Neural crest cell (in vitro differentiated cells): ENCODE measurements at regions not wholly inside any gene's neighbourhood (a gene's known extent, or its start where the extent isn't known, plus 50 kb on each side); places are given as distances from the start of the nearest gene placed in this dataset.
"Not testable (repeated sequence)": the region's sequence is repeated elsewhere in the genome, so short reads cannot be mapped to it uniquely, and the experiment has no call there.

Experiments
- DNase-seq: peaks from one replicate; pipeline ENCODE4 v3.0.0; 2021; ENCODE audit warnings: low read depth, mixed read lengths, low spot score
- H3K27ac Mint-ChIP-seq: one replicate; pipeline ENCODE4 v1.8.0; 2021; ENCODE audit warnings: mild to moderate bottlenecking, mixed read lengths; ENCODE audit not compliant: unreplicated experiment
- H3K27me3 Mint-ChIP-seq: 2 replicates; pipeline ENCODE4 v1.8.0; 2021; ENCODE audit warnings: low read depth, mild to moderate bottlenecking, mixed read lengths
- H3K36me3 Mint-ChIP-seq: 2 replicates; pipeline ENCODE4 v1.8.0; 2021; ENCODE audit warnings: low read depth, mild to moderate bottlenecking, mixed read lengths
- H3K4me1 Mint-ChIP-seq: 2 replicates; pipeline ENCODE4 v1.8.0; 2021; ENCODE audit warnings: mixed read lengths
- H3K4me3 Mint-ChIP-seq: one replicate; pipeline ENCODE4 v1.8.0; 2021; ENCODE audit warnings: mild to moderate bottlenecking, mixed read lengths
- H3K9me3 Mint-ChIP-seq: 2 replicates; pipeline ENCODE4 v1.8.0; 2021; ENCODE audit warnings: mixed read lengths
- TF ChIP-seq, protein P1 (sequence below): fragments of 200-600 bp; sonication (generic); conservative IDR thresholded peaks from 2 replicates; pipeline ENCODE4 v1.5.0; 2021; ENCODE audit warnings: antibody characterized with exemption, mild to moderate bottlenecking

DNA sequence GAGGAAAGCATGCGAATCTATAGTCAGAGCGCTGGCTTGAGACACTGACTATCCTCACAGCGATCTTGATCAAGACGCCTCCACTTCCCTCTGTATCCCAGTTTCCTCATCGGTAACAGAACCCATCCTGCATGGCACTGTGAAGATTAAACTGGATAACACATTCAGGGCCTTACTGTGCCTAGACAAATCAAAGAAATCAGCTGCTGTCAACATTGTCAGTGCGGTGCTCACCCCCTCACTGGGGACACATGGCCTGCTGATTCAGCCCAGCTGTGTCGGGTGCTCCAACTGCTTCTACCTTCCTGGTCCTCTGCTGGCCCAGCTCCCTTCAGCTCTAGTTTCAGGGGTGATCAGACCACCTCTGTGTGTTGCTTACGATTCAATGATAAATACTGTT is 268.6 kb upstream of the AGAP1 start:
- no peak overlapping the region for H3K27ac Mint-ChIP-seq
- no peak overlapping the region for H3K4me3 Mint-ChIP-seq
- peaks cover 5% of the 10 kb centered on the region for H3K4me1 Mint-ChIP-seq
- H3K9me3 Mint-ChIP-seq = peaks cover 6% of the 10 kb centered on the region
- TF ChIP-seq, protein P1, sequence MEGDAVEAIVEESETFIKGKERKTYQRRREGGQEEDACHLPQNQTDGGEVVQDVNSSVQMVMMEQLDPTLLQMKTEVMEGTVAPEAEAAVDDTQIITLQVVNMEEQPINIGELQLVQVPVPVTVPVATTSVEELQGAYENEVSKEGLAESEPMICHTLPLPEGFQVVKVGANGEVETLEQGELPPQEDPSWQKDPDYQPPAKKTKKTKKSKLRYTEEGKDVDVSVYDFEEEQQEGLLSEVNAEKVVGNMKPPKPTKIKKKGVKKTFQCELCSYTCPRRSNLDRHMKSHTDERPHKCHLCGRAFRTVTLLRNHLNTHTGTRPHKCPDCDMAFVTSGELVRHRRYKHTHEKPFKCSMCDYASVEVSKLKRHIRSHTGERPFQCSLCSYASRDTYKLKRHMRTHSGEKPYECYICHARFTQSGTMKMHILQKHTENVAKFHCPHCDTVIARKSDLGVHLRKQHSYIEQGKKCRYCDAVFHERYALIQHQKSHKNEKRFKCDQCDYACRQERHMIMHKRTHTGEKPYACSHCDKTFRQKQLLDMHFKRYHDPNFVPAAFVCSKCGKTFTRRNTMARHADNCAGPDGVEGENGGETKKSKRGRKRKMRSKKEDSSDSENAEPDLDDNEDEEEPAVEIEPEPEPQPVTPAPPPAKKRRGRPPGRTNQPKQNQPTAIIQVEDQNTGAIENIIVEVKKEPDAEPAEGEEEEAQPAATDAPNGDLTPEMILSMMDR = no peak
- no peaks in the 10 kb centered on the region for H3K36me3 Mint-ChIP-seq
- H3K27me3 Mint-ChIP-seq = no peaks in the 10 kb centered on the region
- no peak for DNase-seq

DNA sequence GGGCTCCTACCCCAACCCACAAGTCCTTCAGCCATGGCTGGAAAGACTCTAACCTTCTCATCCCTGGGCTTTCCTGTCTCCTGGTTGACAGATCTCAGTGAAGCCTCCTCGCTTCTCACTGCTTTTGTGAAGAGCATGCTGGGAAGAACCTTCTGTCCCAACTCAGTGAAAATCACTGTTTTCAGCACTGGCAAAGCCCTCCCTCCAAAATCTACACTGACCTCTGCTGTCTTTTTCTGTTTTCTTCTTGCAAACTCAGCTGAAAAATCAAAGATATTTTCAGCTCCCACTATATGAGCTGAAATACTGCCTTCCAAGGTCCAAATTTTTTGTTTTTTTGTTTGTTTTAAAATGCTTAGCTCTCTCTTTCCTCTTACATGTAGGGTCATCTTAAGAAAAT is 266.3 kb upstream of the AGAP1 start:
- H3K36me3 Mint-ChIP-seq = no peaks in the 10 kb centered on the region
- no peaks in the 10 kb centered on the region for H3K27me3 Mint-ChIP-seq
- H3K4me1 Mint-ChIP-seq = peaks cover 5% of the 10 kb centered on the region
- TF ChIP-seq, protein P1 = no peak
- H3K27ac Mint-ChIP-seq = no peak overlapping the region
- peaks cover 6% of the 10 kb centered on the region for H3K9me3 Mint-ChIP-seq
- no peak for DNase-seq
- no peak overlapping the region for H3K4me3 Mint-ChIP-seq

DNA sequence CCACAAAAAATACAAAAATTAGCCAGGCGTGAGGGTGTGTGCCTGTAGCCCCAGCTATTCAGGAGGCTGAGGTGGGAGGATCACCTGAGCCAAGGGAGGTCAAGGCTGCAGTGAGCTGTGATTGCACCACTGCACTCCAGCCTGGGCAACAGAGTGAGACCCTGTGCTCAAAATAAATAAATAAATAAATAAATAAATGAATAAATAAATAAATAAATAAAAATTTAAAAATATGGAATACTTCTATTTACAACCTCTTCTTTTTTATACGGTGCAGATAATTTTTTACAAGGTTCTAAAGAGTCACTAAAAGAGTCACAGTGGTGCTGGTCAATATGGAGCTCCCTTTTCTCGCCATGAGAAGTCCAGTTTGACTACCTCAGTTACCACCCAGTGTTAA is 265.4 kb upstream of the AGAP1 start:
- H3K4me3 Mint-ChIP-seq = not testable (repeated sequence)

DNA sequence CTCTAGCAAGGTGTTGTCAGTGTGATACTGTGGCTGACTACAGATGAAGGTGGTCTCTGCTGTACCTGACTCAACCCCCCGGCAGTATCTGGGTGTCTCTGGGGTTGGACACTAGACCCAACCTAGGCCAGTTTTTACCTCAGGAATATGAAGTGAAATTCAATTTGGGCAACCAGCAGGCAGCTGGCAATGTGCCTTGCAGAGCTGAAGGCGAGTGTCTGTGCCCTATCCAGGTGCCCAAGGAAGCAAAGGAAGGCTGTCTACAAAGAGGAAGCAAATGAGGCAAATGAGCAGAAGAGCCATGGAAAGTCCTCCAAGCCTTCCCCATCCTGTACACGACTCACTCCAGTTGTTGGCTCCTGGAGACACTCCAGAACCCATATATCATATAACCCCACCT is 264.6 kb upstream of the AGAP1 start:
- TF ChIP-seq, protein P1 = no peak
- H3K27me3 Mint-ChIP-seq = no peaks in the 10 kb centered on the region
- peaks cover 5% of the 10 kb centered on the region for H3K4me1 Mint-ChIP-seq
- H3K36me3 Mint-ChIP-seq = no peaks in the 10 kb centered on the region
- H3K4me3 Mint-ChIP-seq = no peak overlapping the region
- no peaks in the 10 kb centered on the region for H3K9me3 Mint-ChIP-seq
- no peak for DNase-seq
- no peak overlapping the region for H3K27ac Mint-ChIP-seq

More for the DNA sequence above, 265.4 kb upstream of the AGAP1 start:
- not testable (repeated sequence) for H3K4me1 Mint-ChIP-seq, H3K36me3 Mint-ChIP-seq, H3K27ac Mint-ChIP-seq, DNase-seq, H3K27me3 Mint-ChIP-seq, H3K9me3 Mint-ChIP-seq

DNA sequence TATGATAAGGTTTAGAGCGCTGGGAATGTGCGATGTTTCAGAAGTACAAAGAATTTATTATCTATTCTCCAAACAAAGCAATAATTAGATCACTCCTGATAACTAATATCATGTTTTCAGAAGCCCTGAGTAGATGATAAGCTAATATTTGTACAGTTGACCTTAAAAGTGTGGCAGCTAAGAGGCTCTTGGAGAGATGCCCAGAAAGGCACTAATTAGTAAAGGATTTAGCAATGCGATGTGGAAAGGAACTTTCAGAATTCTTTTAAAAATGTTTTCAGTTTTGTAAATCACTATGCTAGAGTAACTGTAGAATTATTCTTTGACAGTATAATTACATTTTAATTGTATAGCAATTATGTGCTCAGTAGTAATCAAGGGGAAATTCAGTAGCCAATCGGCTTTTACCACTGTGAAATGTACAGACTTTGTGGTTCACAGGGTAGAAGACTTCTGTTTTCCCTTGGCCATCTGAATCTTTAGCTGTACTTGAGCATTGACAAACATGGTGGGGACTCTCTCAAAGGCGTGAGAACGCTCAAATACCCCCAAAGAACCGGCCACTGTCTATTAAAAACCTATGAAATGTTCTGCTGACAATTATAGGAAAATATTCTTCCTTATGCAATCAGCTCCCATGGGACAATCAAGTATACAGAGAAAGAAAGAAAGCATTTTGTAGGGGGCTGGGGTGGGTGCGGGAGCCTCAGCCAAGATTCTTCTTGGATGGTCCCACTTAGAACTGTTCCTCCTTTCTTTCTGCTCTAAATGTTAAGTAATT is 262.8 kb upstream of the AGAP1 start:
- H3K9me3 Mint-ChIP-seq = no peaks in the 10 kb centered on the region
- H3K27ac Mint-ChIP-seq = no peak overlapping the region
- H3K36me3 Mint-ChIP-seq = no peaks in the 10 kb centered on the region
- H3K4me3 Mint-ChIP-seq = no peak overlapping the region
- peaks cover 9% of the 10 kb centered on the region for H3K4me1 Mint-ChIP-seq
- no peaks in the 10 kb centered on the region for H3K27me3 Mint-ChIP-seq
- TF ChIP-seq, protein P1 = no peak
- no peak for DNase-seq
